Epithelial cell of proximal tubule (primary cell): ENCODE measurements at regions not wholly inside any gene's neighbourhood (a gene's known extent, or its start where the extent isn't known, plus 50 kb on each side); places are given as distances from the start of the nearest gene placed in this dataset.

ENCODE experiments used
- DNase-seq: peaks from one replicate; pipeline ENCODE4 v3.0.0-alpha.2; 2011; ENCODE audit warnings: low read depth
- H3K4me3 ChIP-seq: 2 replicates; pipeline ENCODE4 v1.5.1; 2011; ENCODE audit warnings: low read depth, mild to moderate bottlenecking, low read length
- CTCF ChIP-seq: conservative IDR thresholded peaks from 2 replicates; pipeline ENCODE4 v1.5.1; 2012; ENCODE audit warnings: low read depth, mild to moderate bottlenecking, low read length

- DNase-seq = no peak
- no peak for TF ChIP-seq CTCF
- no peak overlapping the region for H3K4me3 ChIP-seq
These were observed 396.2 kb upstream of the ZNF385D start for GRCh38 chr3:22147161-22147560.

- H3K4me3 ChIP-seq = no peak overlapping the region
- no peak for DNase-seq
- no peak for TF ChIP-seq CTCF
These were observed 405.9 kb upstream of the ZNF385D start for GRCh38 chr3:22156868-22157267.

GRCh38 chr3:22157848-22158247 is 406.8 kb upstream of the ZNF385D start:
- no peak overlapping the region for H3K4me3 ChIP-seq
- no peak for DNase-seq
- no peak for TF ChIP-seq CTCF

- no peak overlapping the region for H3K4me3 ChIP-seq
- TF ChIP-seq CTCF = no peak
- no peak for DNase-seq
These were observed 408.1 kb upstream of the ZNF385D start for GRCh38 chr3:22159004-22159695.

- no peak for TF ChIP-seq CTCF
These were observed 410.3 kb upstream of the ZNF385D start for GRCh38 chr3:22161315-22161714.

GRCh38 chr3:22170370-22170769 is 419.4 kb upstream of the ZNF385D start:
- no peak overlapping the region for H3K4me3 ChIP-seq
- DNase-seq = no peak
- TF ChIP-seq CTCF = no peak

More at GRCh38 chr3:22161315-22161714, 410.3 kb upstream of the ZNF385D start:
- DNase-seq = no peak
- H3K4me3 ChIP-seq = no peak overlapping the region

- DNase-seq = no peak
- TF ChIP-seq CTCF = no peak
- H3K4me3 ChIP-seq = no peak overlapping the region
These were observed 422.0 kb upstream of the ZNF385D start for GRCh38 chr3:22172964-22173363.
